HEK293T (cell line): ENCODE measurements at regions not wholly inside any gene's neighbourhood (a gene's known extent, or its start where the extent isn't known, plus 50 kb on each side); places are given as distances from the start of the nearest gene placed in this dataset.

Experiments used
- CTCF ChIA-PET: fragments of 350-600 bp; formaldehyde crosslinking; extraction: SDS; loops from one replicate; lab custom pipeline; 2021; ENCODE audit warnings: antibody characterized with exemption, inconsistent platforms; lab: Yijun Ruan, JAX
- POLR2A ChIA-PET: fragments of 350-600 bp; formaldehyde crosslinking; extraction: SDS; loops from one replicate; lab custom pipeline; 2020; ENCODE audit warnings: antibody characterized with exemption, inconsistent platforms; lab: Yijun Ruan, JAX
- DNase-seq: peaks from one replicate; pipeline ENCODE4 v3.0.0; 2012; ENCODE audit warnings: mixed read lengths; ENCODE audit errors: extremely low spot score
- ARNT ChIP-seq: fragments of 450-650 bp; IDR thresholded peaks from 2 replicates; pipeline ENCODE4 v1.6.1; 2017; ENCODE audit warnings: mild to moderate bottlenecking
- BHLHE40 ChIP-seq: fragments of 450-650 bp; IDR thresholded peaks from 2 replicates; pipeline ENCODE4 v1.6.1; 2016; ENCODE audit warnings: mild to moderate bottlenecking, moderate library complexity, borderline replicate concordance
- CTBP1 ChIP-seq: fragments of 450-650 bp; IDR thresholded peaks from 2 replicates; pipeline ENCODE4 v1.6.1; 2016; ENCODE audit warnings: borderline replicate concordance
- ELF4 ChIP-seq: fragments of 450-650 bp; IDR thresholded peaks from 2 replicates; pipeline ENCODE4 v1.6.1; 2017; ENCODE audit warnings: antibody characterized with exemption
- FOXA1 ChIP-seq: fragments of 450-650 bp; IDR thresholded peaks from 2 replicates; pipeline ENCODE4 v1.6.1; 2016; ENCODE audit warnings: mild to moderate bottlenecking
- FOXK2 ChIP-seq: fragments of 450-650 bp; IDR thresholded peaks from 2 replicates; pipeline ENCODE4 v1.6.1; 2016; ENCODE audit warnings: mild to moderate bottlenecking
- FOXM1 ChIP-seq: fragments of 450-650 bp; IDR thresholded peaks from 2 replicates; pipeline ENCODE4 v1.6.1; 2017; ENCODE audit warnings: mild to moderate bottlenecking, borderline replicate concordance
- HDGF ChIP-seq: fragments of 450-650 bp; IDR thresholded peaks from 2 replicates; pipeline ENCODE4 v1.6.1; 2017; ENCODE audit warnings: antibody characterized with exemption, borderline replicate concordance
- L3MBTL2 ChIP-seq: fragments of 450-650 bp; conservative IDR thresholded peaks from 2 replicates; pipeline ENCODE4 v1.6.1; 2016; ENCODE audit warnings: mild to moderate bottlenecking
- LEF1 ChIP-seq: fragments of 450-650 bp; IDR thresholded peaks from 2 replicates; pipeline ENCODE4 v1.6.1; 2017; ENCODE audit warnings: mild to moderate bottlenecking, borderline replicate concordance
- NFRKB ChIP-seq: fragments of 450-650 bp; IDR thresholded peaks from 2 replicates; pipeline ENCODE4 v1.6.1; 2016; ENCODE audit warnings: mild to moderate bottlenecking, moderate library complexity
- PKNOX1 ChIP-seq: fragments of 450-650 bp; IDR thresholded peaks from 2 replicates; pipeline ENCODE4 v1.6.1; 2016
- SP1 ChIP-seq: fragments of 450-650 bp; IDR thresholded peaks from 2 replicates; pipeline ENCODE4 v1.6.1; 2017
- SUZ12 ChIP-seq: fragments of 450-650 bp; IDR thresholded peaks from 2 replicates; pipeline ENCODE4 v1.6.1; 2016; ENCODE audit warnings: mild to moderate bottlenecking
- TARDBP ChIP-seq: fragments of 450-650 bp; IDR thresholded peaks from 2 replicates; pipeline ENCODE4 v1.6.1; 2016
- ZNF384 ChIP-seq: fragments of 450-650 bp; IDR thresholded peaks from 2 replicates; pipeline ENCODE4 v1.6.1; 2016

GRCh38 chr1:72869873-72870272 lies 587.5 kb upstream of the NEGR1 start:
- no peak for DNase-seq
- ChIA-PET POLR2A (no interaction called here), CTCF (no interaction called here)
- TF ChIP-seq L3MBTL2: no peak
- TF ChIP-seq TARDBP: no peak
- no peak for TF ChIP-seq PKNOX1
- no peak for TF ChIP-seq LEF1
- TF ChIP-seq SUZ12: no peak
- no peak for TF ChIP-seq HDGF
- TF ChIP-seq NFRKB: no peak
- TF ChIP-seq ZNF384: no peak
- TF ChIP-seq FOXM1: no peak
- TF ChIP-seq ELF4: no peak
- no peak for TF ChIP-seq FOXK2
- TF ChIP-seq SP1: no peak
- TF ChIP-seq ARNT: no peak
- no peak for TF ChIP-seq CTBP1
- no peak for TF ChIP-seq FOXA1
- TF ChIP-seq BHLHE40: no peak

- TF ChIP-seq FOXK2: no peak
- no peak for DNase-seq
- ChIA-PET CTCF (no interaction called here), POLR2A (no interaction called here)
Observed at GRCh38 chr1:72869441-72869840, 587.1 kb upstream of the NEGR1 start.

- TF ChIP-seq CTBP1 (no peak), L3MBTL2 (no peak), PKNOX1 (no peak), LEF1 (no peak), SUZ12 (no peak), FOXK2 (no peak), ZNF384 (no peak), TARDBP (no peak), ELF4 (no peak), ARNT (no peak), SP1 (no peak), FOXA1 (no peak), FOXM1 (no peak), NFRKB (no peak), BHLHE40 (no peak), HDGF (no peak)
- ChIA-PET CTCF (no interaction called here), POLR2A (no interaction called here)
- no peak for DNase-seq
Observed at GRCh38 chr1:72851597-72851996, 569.3 kb upstream of the NEGR1 start.

GRCh38 chr1:72848997-72849396 lies 566.7 kb upstream of the NEGR1 start:
- CTCF ChIA-PET: no interaction called here
- TF ChIP-seq NFRKB (no peak), PKNOX1 (no peak), FOXM1 (no peak), HDGF (no peak)
- no peak for DNase-seq
- POLR2A ChIA-PET: no interaction called here

- CTCF ChIA-PET: no interaction called here
- TF ChIP-seq SUZ12 (no peak), BHLHE40 (no peak), FOXK2 (no peak), SP1 (no peak), FOXM1 (no peak), PKNOX1 (no peak)
- POLR2A ChIA-PET: no interaction called here
- no peak for DNase-seq
Observed at GRCh38 chr1:72847651-72848050, 565.3 kb upstream of the NEGR1 start.

- ChIA-PET POLR2A (no interaction called here), CTCF (no interaction called here)
- TF ChIP-seq SP1: no peak
- TF ChIP-seq SUZ12: no peak
- no peak for TF ChIP-seq BHLHE40
- no peak for TF ChIP-seq FOXA1
- no peak for TF ChIP-seq FOXM1
- no peak for DNase-seq
Observed at GRCh38 chr1:72846476-72847278, 564.3 kb upstream of the NEGR1 start.
